KMS-11 (cell line): ENCODE measurements at regions not wholly inside any gene's neighbourhood (a gene's known extent, or its start where the extent isn't known, plus 50 kb on each side); places are given as distances from the start of the nearest gene placed in this dataset.
"Not testable (repeated sequence)": the region's sequence is repeated elsewhere in the genome, so short reads cannot be mapped to it uniquely, and the experiment has no call there.

Source experiments
- H2AFZ ChIP-seq: fragments of 200-600 bp; sonication (generic); 2 replicates; pipeline ENCODE4 v1.6.1; 2016; ENCODE audit warnings: antibody characterized with exemption, mixed run types, low read depth
- H3K27ac ChIP-seq: fragments of 200-600 bp; sonication (generic); 2 replicates; pipeline ENCODE4 v1.6.1; 2016; ENCODE audit warnings: mild to moderate bottlenecking, mixed run types
- H3K27me3 ChIP-seq: fragments of 200-600 bp; sonication (generic); 2 replicates; pipeline ENCODE4 v1.6.1; 2017; ENCODE audit warnings: mild to moderate bottlenecking, low read depth, mixed run types, moderate library complexity; ENCODE audit not compliant: insufficient read depth
- H3K36me3 ChIP-seq: fragments of 200-600 bp; sonication (generic); 2 replicates; pipeline ENCODE4 v1.6.1; 2017; ENCODE audit warnings: mild to moderate bottlenecking, mixed run types; ENCODE audit not compliant: insufficient read depth
- H3K4me1 ChIP-seq: fragments of 200-600 bp; sonication (generic); 2 replicates; pipeline ENCODE4 v1.6.1; 2016; ENCODE audit warnings: mild to moderate bottlenecking, low read depth, mixed run types; ENCODE audit not compliant: poor library complexity, severe bottlenecking
- H3K4me2 ChIP-seq: fragments of 200-600 bp; sonication (generic); 2 replicates; pipeline ENCODE4 v1.7.0; 2016; ENCODE audit warnings: mild to moderate bottlenecking, mixed run types
- H3K4me3 ChIP-seq: fragments of 200-600 bp; sonication (generic); IDR thresholded peaks from 2 replicates; pipeline ENCODE4 v1.6.1; 2017; ENCODE audit warnings: low read depth, low read length, mixed read lengths; ENCODE audit not compliant: insufficient read depth
- H3K79me2 ChIP-seq: fragments of 200-600 bp; sonication (generic); 2 replicates; pipeline ENCODE4 v1.6.1; 2016; ENCODE audit warnings: low read depth, mixed run types; ENCODE audit not compliant: insufficient read depth
- H3K9ac ChIP-seq: fragments of 200-600 bp; sonication (generic); 2 replicates; pipeline ENCODE4 v1.6.1; 2016; ENCODE audit warnings: mild to moderate bottlenecking, mixed run types
- H4K20me1 ChIP-seq: fragments of 200-600 bp; sonication (generic); 2 replicates; pipeline ENCODE4 v1.6.1; 2016; ENCODE audit warnings: mild to moderate bottlenecking, mixed run types; ENCODE audit not compliant: insufficient read depth
- CTCF ChIP-seq: fragments of 200-600 bp; sonication (generic); conservative IDR thresholded peaks from 2 replicates; pipeline ENCODE4 v1.6.1; 2017; ENCODE audit warnings: low read depth, mild to moderate bottlenecking, antibody characterized with exemption, low read length, moderate library complexity, mixed read lengths

GRCh38 chr5:60535198-60535597, 164.8 kb downstream of the DEPDC1B start:
- Histone ChIP-seq H3K36me3 (no peaks in the 10 kb centered on the region), H3K4me2 (no peak overlapping the region), H3K79me2 (no peaks in the 10 kb centered on the region), H3K4me1 (peaks cover 9% of the 10 kb centered on the region), H2AFZ (no peak overlapping the region), H3K4me3 (no peak overlapping the region), H4K20me1 (no peaks in the 10 kb centered on the region), H3K27me3 (no peaks in the 10 kb centered on the region), H3K9ac (no peak overlapping the region), H3K27ac (no peak overlapping the region)
- TF ChIP-seq CTCF, result no peak

DNA sequence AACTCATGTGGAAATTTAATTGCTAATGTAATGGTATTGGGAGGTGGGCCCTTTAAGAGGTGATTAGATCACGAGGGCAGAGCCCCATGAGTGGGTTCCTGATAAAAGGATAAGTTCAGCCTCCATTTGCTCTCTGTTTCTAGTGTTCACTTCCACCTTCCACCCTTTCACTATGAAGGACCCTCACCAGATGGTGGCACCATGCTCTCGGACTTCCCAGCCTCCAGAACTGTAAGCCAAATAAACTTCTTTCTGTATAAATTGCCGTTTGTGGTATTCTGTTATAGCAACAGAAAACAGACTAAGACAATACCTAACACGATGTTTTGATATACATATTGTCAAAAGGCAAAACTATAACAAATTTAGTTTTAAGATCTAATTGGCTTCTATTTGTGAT, 166.2 kb downstream of the DEPDC1B start:
- Histone ChIP-seq H2AFZ (no peak overlapping the region), H3K9ac (no peak overlapping the region), H3K4me2 (no peak overlapping the region), H3K27me3 (no peaks in the 10 kb centered on the region), H3K27ac (no peak overlapping the region), H3K4me3 (no peak overlapping the region), H3K4me1 (peaks cover 2% of the 10 kb centered on the region), H4K20me1 (no peaks in the 10 kb centered on the region), H3K79me2 (no peaks in the 10 kb centered on the region), H3K36me3 (no peaks in the 10 kb centered on the region)
- no peak for TF ChIP-seq CTCF

DNA sequence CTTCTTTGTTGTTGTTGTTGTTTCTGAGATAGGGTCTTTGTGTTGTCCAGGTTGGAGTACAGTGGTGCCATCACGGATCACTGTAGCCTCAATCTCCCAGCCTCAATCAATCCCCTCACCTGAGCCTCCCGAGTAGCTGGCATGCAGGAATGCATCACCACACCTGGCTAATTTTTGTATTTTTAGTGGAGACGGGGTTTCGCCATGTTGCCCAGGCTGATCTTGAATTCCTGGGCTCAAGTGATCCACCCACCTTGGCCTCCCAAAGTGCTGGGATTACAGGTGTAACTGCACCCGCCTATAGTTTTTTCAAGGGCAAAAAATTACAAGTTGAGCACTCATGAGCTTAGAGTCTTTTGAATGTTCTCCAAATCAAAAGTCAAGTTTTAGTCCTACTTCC, 167.2 kb downstream of the DEPDC1B start:
- not testable (repeated sequence) for H3K27ac ChIP-seq, H2AFZ ChIP-seq, H3K27me3 ChIP-seq, H3K4me3 ChIP-seq, H3K4me1 ChIP-seq, H3K36me3 ChIP-seq, H3K9ac ChIP-seq, H3K4me2 ChIP-seq, H4K20me1 ChIP-seq, H3K79me2 ChIP-seq

- H3K36me3 ChIP-seq, H3K4me3 ChIP-seq, H3K27ac ChIP-seq, H3K4me1 ChIP-seq, H3K79me2 ChIP-seq, H3K9ac ChIP-seq, H3K27me3 ChIP-seq, H4K20me1 ChIP-seq, H2AFZ ChIP-seq, H3K4me2 ChIP-seq: not testable (repeated sequence)
Observed at GRCh38 chr5:60530144-60530848, 169.7 kb downstream of the DEPDC1B start.

GRCh38 chr5:60529001-60529400, 171.0 kb downstream of the DEPDC1B start:
- Histone ChIP-seq H4K20me1 (no peaks in the 10 kb centered on the region), H3K4me1 (no peaks in the 10 kb centered on the region), H3K4me2 (no peak overlapping the region), H3K9ac (no peak overlapping the region), H3K79me2 (no peaks in the 10 kb centered on the region), H3K27me3 (no peaks in the 10 kb centered on the region), H3K4me3 (no peak overlapping the region), H3K36me3 (no peaks in the 10 kb centered on the region), H2AFZ (no peak overlapping the region), H3K27ac (no peak overlapping the region)
- no peak for TF ChIP-seq CTCF
